Kidney (tissue), 13 donors: ENCODE measurements at regions not wholly inside any gene's neighbourhood (a gene's known extent, or its start where the extent isn't known, plus 50 kb on each side); places are given as distances from the start of the nearest gene placed in this dataset.

Source experiments
- DNase-seq, 5 donors: peaks; one replicate each; pipeline ENCODE4 v3.0.0-alpha.2; 2013 to 2020
- FAIRE-seq: peaks from 2 replicates; lab custom pipeline; 2012; peaks lifted over from hg19 to GRCh38; lab: Jason Lieb, UNC
- H3K27ac ChIP-seq, 2 donors: one replicate each; pipeline ENCODE4 v1.7.0; 2013; ENCODE audit warnings: low read depth in 2 of 2, low read length in 2 of 2, inconsistent platforms in 1 of 2
- H3K27me3 ChIP-seq: one replicate; pipeline ENCODE4 v1.7.1; 2013; ENCODE audit warnings: low read length, inconsistent platforms; ENCODE audit not compliant: control insufficient read depth, insufficient read depth
- H3K36me3 ChIP-seq, 3 donors: one replicate each; pipeline versions ENCODE4 v1.7.0 to v1.7.1; 2013; ENCODE audit warnings: low read length in 3 of 3, control low read depth in 1 of 3, inconsistent platforms in 1 of 3; ENCODE audit not compliant: insufficient read depth in 3 of 3, control insufficient read depth in 2 of 3
- H3K4me1 ChIP-seq, 3 donors: one replicate each; pipeline versions ENCODE4 v1.7.0 to v1.7.1; 2013; ENCODE audit warnings: low read length in 3 of 3, inconsistent platforms in 1 of 3, low read depth in 1 of 3; ENCODE audit not compliant: control insufficient read depth in 2 of 3, insufficient read depth in 2 of 3
- H3K4me3 ChIP-seq, 3 donors: one replicate each; pipeline versions ENCODE4 v1.7.0 to v1.8.1; 2013; ENCODE audit warnings: low read length in 3 of 3, control low read depth in 1 of 3, inconsistent platforms in 1 of 3
- H3K9ac ChIP-seq, 3 donors: one replicate each; pipeline versions ENCODE4 v1.7.0 to v1.7.1; 2013; ENCODE audit warnings: low read length in 3 of 3, control low read depth in 1 of 3, inconsistent platforms in 1 of 3
- H3K9me3 ChIP-seq, 3 donors: one replicate each; pipeline versions ENCODE4 v1.7.0 to v1.7.1; 2013; ENCODE audit warnings: low read length in 3 of 3, control low read depth in 1 of 3, inconsistent platforms in 1 of 3; ENCODE audit not compliant: control insufficient read depth in 2 of 3, insufficient read depth in 1 of 3
- intact Hi-C: fragments of 100-400 bp; cut with DNase I; formaldehyde crosslinking; loops from one replicate; pipeline ENCODE4 v1.11.1; 2022
- TF ChIP-seq, protein P1 (sequence below): IDR thresholded peaks from 3 replicates; pipeline ENCODE4 v1.5.1; 2012; ENCODE audit warnings: mild to moderate bottlenecking, moderate library complexity, borderline replicate concordance; ENCODE audit not compliant: insufficient read depth; ENCODE audit errors: extremely low read depth
- donor health status: control.
- donor health status: control.
- donor health status: control.
- donor health status: control.
- donor health status: control.
- donor health status: DM: yes; HTN: yes; CAD: no.
- donor health status: Normal renal cell carcinoma (clear cell type).

DNA sequence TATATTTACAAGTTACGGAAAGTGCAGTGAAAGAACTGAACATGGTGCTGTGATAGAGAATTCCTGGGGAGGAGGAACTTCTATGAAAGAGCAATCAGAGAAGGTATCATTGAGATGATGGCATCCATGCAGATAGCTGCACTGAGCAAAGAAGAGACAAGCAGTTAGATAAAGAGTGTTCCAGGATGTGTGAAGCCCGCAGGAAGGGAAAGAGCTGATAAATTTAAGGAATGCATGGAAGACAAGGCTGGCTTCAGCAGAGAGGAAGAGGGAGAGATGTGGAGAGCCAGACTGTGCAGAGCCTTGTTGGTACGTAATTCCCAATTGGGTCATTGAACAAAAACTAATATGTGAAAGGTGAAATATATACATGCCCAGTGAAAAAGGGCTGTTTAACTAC, 538.9 kb downstream of the INHBA start:
- no peak overlapping the region for H3K9ac ChIP-seq
- H3K27me3 ChIP-seq: no peaks in the 10 kb centered on the region
- no peaks in the 10 kb centered on the region for H3K36me3 ChIP-seq
- no peak overlapping the region for H3K4me3 ChIP-seq
- no peaks in the 10 kb centered on the region for H3K4me1 ChIP-seq
- no peaks in the 10 kb centered on the region for H3K9me3 ChIP-seq
- TF ChIP-seq, protein P1, sequence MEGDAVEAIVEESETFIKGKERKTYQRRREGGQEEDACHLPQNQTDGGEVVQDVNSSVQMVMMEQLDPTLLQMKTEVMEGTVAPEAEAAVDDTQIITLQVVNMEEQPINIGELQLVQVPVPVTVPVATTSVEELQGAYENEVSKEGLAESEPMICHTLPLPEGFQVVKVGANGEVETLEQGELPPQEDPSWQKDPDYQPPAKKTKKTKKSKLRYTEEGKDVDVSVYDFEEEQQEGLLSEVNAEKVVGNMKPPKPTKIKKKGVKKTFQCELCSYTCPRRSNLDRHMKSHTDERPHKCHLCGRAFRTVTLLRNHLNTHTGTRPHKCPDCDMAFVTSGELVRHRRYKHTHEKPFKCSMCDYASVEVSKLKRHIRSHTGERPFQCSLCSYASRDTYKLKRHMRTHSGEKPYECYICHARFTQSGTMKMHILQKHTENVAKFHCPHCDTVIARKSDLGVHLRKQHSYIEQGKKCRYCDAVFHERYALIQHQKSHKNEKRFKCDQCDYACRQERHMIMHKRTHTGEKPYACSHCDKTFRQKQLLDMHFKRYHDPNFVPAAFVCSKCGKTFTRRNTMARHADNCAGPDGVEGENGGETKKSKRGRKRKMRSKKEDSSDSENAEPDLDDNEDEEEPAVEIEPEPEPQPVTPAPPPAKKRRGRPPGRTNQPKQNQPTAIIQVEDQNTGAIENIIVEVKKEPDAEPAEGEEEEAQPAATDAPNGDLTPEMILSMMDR: no peak
- no peak overlapping the region for H3K27ac ChIP-seq
- intact Hi-C loops: no loop called here
- no peak for FAIRE-seq
- no peak for DNase-seq

DNA sequence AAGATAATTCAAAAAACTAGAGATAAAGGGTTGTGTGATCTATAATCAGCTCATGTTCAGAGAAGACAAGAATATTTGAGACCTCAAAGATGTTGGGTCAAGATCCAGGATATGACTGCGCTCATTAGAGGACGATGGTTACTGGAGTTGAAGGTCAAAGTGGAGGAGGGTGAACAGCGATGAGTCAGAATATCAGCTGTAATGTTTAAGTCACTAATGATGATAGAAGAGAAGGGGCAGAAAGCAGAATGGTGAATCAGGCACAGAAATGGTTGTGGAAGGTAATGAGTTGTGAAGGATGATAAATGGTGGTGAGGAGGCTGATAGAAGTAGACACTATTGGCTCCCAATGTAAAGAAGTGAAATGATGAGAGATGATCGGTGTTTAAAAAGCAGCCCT, 540.3 kb downstream of the INHBA start:
- TF ChIP-seq, protein P1: no peak
- Histone ChIP-seq H3K4me3 (no peak overlapping the region), H3K36me3 (no peaks in the 10 kb centered on the region), H3K9me3 (no peaks in the 10 kb centered on the region), H3K27ac (no peak overlapping the region), H3K9ac (no peak overlapping the region), H3K27me3 (no peaks in the 10 kb centered on the region), H3K4me1 (no peaks in the 10 kb centered on the region)
- no peak for FAIRE-seq
- no peak for DNase-seq
- intact Hi-C loops: no loop called here

DNA sequence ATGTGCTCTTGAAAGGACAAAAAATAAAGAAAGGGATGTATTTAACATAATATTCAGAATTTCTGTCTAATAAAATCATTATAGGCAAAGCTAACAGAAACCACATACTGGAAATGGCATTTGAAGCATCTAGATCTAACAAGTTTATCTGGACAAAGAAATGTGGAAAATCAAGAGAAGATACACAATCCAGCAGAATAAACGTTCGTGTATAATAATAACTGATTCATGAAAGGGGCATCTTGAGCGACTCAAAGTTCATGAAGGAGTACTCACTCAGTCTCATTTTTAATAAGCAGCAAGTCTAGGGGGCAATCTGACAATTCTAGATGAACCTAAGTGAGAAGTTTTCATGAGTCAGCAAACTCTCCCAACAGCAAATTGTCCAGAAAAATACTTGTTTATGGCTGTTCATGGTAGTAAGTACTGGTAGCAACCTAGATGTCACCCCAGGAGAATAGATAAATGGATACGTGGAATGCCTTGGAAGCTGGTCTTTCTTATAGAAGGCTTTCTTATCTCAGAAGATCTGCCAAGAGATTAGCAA, 541.8 kb downstream of the INHBA start:
- intact Hi-C loops: no loop called here
- FAIRE-seq (no peak), DNase-seq (no peak)
- Histone ChIP-seq H3K27ac (no peak overlapping the region), H3K9ac (no peak overlapping the region), H3K4me3 (no peak overlapping the region), H3K27me3 (no peaks in the 10 kb centered on the region), H3K36me3 (no peaks in the 10 kb centered on the region), H3K4me1 (no peaks in the 10 kb centered on the region), H3K9me3 (no peaks in the 10 kb centered on the region)
- TF ChIP-seq, protein P1: no peak

DNA sequence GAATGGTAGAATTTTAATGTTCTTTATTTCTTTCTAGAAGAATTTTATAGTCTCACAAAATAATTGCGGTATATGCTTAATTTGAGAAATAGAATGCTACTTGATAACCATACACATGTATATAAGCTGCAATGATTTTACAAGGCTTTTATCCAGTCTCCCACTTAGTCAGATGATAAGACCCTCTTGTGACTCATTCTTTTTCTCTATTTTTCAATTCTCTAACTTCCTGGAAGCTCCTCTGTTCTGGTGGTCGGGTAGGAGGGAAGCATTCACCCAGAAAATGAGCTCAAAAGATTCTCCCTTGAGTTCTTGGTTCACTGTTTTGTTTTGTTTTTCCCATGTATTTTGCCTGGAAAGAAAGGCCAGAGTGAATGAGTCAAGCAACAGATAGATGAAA, 546.6 kb downstream of the INHBA start:
- intact Hi-C loops: no loop called here
- H3K27me3 ChIP-seq: no peaks in the 10 kb centered on the region
- TF ChIP-seq, protein P1: no peak
- H3K27ac ChIP-seq: no peak overlapping the region
- no peak for FAIRE-seq
- H3K36me3 ChIP-seq: no peaks in the 10 kb centered on the region
- no peak overlapping the region for H3K9ac ChIP-seq
- no peaks in the 10 kb centered on the region for H3K4me1 ChIP-seq
- DNase-seq: no peak
- H3K9me3 ChIP-seq: no peaks in the 10 kb centered on the region
- H3K4me3 ChIP-seq: no peak overlapping the region
